ACC112 (cell line): ENCODE measurements at regions not wholly inside any gene's neighbourhood (a gene's known extent, or its start where the extent isn't known, plus 50 kb on each side); places are given as distances from the start of the nearest gene placed in this dataset.
"Not testable (repeated sequence)": the region's sequence is repeated elsewhere in the genome, so short reads cannot be mapped to it uniquely, and the experiment has no call there.

Source experiments
- H2AFZ ChIP-seq: fragments of 200-600 bp; sonication (generic); one replicate; pipeline ENCODE4 v1.6.0; 2017; ENCODE audit warnings: antibody characterized with exemption, low read length; ENCODE audit not compliant: unreplicated experiment
- H3K27ac ChIP-seq: fragments of 200-600 bp; sonication (generic); 2 replicates; pipeline ENCODE4 v1.5.1; 2014; ENCODE audit warnings: low read depth, mild to moderate bottlenecking, antibody characterized with exemption, low read length, moderate library complexity
- H3K27me3 ChIP-seq: fragments of 200-600 bp; sonication (generic); 2 replicates; pipeline ENCODE4 v1.6.1; 2014; ENCODE audit warnings: mild to moderate bottlenecking, antibody characterized with exemption, low read length, moderate library complexity, mixed read lengths; ENCODE audit not compliant: insufficient read depth
- H3K36me3 ChIP-seq: fragments of 200-600 bp; sonication (generic); 2 replicates; pipeline ENCODE4 v1.6.1; 2016; ENCODE audit warnings: mild to moderate bottlenecking, antibody characterized with exemption, low read length, moderate library complexity, mixed read lengths; ENCODE audit not compliant: insufficient read depth
- H3K4me1 ChIP-seq: fragments of 200-600 bp; sonication (generic); one replicate; pipeline ENCODE4 v1.6.1; 2016; ENCODE audit warnings: low read length, mixed read lengths; ENCODE audit not compliant: insufficient read depth, unreplicated experiment, control insufficient read depth
- H3K4me3 ChIP-seq: fragments of 200-600 bp; sonication (generic); 2 replicates; pipeline ENCODE4 v1.5.1; 2014; ENCODE audit warnings: mild to moderate bottlenecking, low read depth, low read length
- H3K79me2 ChIP-seq: fragments of 200-600 bp; sonication (generic); one replicate; pipeline ENCODE4 v1.6.0; 2016; ENCODE audit warnings: low read length; ENCODE audit not compliant: control insufficient read depth, unreplicated experiment, insufficient read depth

DNA sequence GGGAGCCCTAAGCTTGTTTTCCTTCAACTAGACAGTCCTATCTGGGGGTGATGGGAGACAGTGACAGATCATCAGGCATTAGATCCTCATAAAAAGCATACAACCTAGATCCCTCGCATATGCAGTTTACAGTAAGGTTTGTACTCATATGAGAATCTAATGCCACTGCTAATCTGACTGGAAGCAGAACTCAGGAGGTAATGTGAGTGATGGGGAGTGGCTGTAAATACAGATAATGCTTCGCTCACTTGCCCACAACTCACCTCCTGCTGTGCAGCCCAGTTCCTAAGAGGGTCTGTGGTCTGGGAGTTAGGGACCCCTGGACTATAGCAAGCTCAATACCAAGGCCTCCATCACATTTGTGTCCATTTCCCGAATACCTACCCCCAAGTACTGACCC is 260.5 kb downstream of the CDK5RAP2 start:
- no peaks in the 10 kb centered on the region for H3K4me1 ChIP-seq
- H3K4me3 ChIP-seq, result no peak overlapping the region
- H2AFZ ChIP-seq, result no peak overlapping the region
- no peak overlapping the region for H3K27ac ChIP-seq
- no peaks in the 10 kb centered on the region for H3K36me3 ChIP-seq
- H3K79me2 ChIP-seq, result no peaks in the 10 kb centered on the region
- peaks cover 64% of the 10 kb centered on the region for H3K27me3 ChIP-seq

DNA sequence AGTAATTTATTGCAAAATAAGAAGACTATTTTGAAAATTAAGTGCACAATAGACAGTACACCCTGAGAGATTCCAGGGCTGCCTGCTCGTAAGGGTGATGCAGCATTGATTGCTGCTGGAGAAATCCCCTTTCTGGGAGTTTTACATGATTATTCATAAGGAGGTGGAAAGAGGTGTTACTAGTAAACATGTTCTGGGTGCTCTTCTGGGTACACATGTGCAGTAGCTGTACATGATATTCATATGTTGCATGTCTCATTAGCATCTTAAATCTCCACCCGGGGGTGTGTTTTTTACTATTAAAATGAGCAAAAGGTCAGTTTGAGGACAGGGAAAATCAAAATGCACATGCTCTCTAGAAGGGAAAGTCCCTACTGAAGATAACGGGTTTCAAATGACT is 264.8 kb downstream of the CDK5RAP2 start:
- H2AFZ ChIP-seq, result no peak overlapping the region
- no peak overlapping the region for H3K27ac ChIP-seq
- no peaks in the 10 kb centered on the region for H3K79me2 ChIP-seq
- H3K4me3 ChIP-seq, result no peak overlapping the region
- no peaks in the 10 kb centered on the region for H3K36me3 ChIP-seq
- peaks cover 30% of the 10 kb centered on the region for H3K27me3 ChIP-seq
- H3K4me1 ChIP-seq, result no peaks in the 10 kb centered on the region

DNA sequence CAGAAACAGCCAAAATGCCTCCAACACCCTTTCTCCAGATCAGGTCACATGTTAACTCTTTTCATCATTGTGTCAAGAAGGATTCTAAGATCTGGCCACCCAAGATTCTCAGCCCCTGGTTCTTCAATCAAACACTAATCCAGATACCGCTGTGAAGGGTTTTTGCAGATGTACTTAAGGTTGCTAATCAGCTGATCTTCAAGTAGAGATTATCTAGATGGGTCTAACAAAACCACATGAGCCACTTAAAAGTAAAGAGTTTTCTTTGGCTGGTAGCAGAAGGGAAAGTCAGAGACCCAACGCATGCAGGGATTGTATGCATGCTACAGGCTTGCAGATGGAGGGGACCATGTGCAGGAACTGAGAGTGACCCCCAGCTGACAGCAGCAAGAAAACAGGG is 267.9 kb downstream of the CDK5RAP2 start:
- Histone ChIP-seq H3K4me1 (no peaks in the 10 kb centered on the region), H3K27ac (no peak overlapping the region), H2AFZ (no peak overlapping the region), H3K79me2 (no peaks in the 10 kb centered on the region), H3K36me3 (no peaks in the 10 kb centered on the region), H3K4me3 (no peak overlapping the region), H3K27me3 (peaks cover 19% of the 10 kb centered on the region)

DNA sequence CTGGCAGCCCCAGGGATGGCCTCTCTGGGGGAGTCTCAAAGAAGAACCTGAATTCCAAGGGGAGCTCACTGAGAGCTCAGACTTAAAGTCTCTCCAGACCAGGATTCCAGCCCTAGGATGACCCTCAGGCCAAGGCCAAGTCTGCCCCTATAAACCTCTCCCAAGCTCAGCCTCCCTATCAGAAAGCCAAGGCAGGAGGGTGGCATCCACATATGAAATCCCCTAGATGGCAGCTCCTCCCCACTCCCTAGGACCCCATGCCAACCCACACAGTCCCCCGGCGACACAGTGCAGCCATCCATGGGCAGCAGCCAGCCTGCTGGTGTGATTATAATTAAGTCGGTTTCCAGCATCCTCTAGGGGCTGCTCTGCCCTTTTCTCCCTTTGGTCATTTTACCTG is 269.9 kb downstream of the CDK5RAP2 start:
- H3K27me3 ChIP-seq, result peaks cover 10% of the 10 kb centered on the region
- H3K4me1 ChIP-seq, result no peaks in the 10 kb centered on the region
- no peak overlapping the region for H3K27ac ChIP-seq
- no peak overlapping the region for H3K4me3 ChIP-seq
- H3K79me2 ChIP-seq, result no peaks in the 10 kb centered on the region
- H3K36me3 ChIP-seq, result no peaks in the 10 kb centered on the region
- H2AFZ ChIP-seq, result no peak overlapping the region

DNA sequence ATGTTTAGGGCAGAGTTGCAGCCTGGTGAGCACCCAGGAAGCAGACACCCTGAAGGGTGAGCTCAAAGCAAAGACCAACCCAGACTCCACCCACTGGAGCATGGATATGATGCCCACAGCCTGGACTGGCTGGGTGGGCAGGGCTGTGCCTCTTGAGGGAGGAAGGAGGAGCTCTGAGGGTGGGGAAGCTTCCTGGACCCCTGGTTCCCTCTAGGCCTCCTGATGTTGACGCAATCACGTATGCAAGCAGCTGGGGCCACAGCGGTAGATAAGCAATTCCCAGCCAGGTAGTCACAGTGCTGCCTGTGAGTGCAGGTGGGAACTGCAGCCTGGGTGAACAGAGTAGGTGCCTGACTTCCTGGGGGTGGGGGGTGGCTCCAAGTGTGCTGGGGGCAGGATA is 271.5 kb downstream of the CDK5RAP2 start:
- H3K27ac ChIP-seq, result no peak overlapping the region
- H3K79me2 ChIP-seq, result no peaks in the 10 kb centered on the region
- H3K4me1 ChIP-seq, result no peaks in the 10 kb centered on the region
- H2AFZ ChIP-seq, result no peak overlapping the region
- no peaks in the 10 kb centered on the region for H3K36me3 ChIP-seq
- no peak overlapping the region for H3K4me3 ChIP-seq
- H3K27me3 ChIP-seq, result peaks cover 10% of the 10 kb centered on the region; the same call in 1 of the 2 replicates

DNA sequence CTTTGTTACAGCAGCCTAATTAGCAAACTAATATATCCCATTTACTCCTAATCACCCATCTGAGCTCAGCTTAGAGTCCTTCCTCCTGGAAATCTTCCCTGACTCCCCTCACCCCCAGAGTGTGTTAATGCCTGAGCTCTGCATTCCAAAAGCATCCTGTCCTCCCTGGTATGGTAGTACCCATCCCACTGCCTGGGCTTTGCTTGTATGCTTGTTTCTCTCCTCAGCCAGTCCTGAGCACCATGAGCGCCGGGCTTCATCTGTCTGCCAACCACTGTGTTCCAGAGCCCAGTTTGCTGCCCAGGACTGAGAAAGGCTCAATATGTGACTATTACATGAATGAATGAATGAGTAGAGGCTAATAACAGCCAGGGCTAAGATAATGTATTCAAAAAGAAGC is 272.4 kb downstream of the CDK5RAP2 start:
- Histone ChIP-seq H3K27ac (no peak overlapping the region), H3K79me2 (no peaks in the 10 kb centered on the region), H3K27me3 (peaks cover 14% of the 10 kb centered on the region), H3K4me1 (no peaks in the 10 kb centered on the region), H2AFZ (no peak overlapping the region), H3K4me3 (no peak overlapping the region), H3K36me3 (no peaks in the 10 kb centered on the region)

DNA sequence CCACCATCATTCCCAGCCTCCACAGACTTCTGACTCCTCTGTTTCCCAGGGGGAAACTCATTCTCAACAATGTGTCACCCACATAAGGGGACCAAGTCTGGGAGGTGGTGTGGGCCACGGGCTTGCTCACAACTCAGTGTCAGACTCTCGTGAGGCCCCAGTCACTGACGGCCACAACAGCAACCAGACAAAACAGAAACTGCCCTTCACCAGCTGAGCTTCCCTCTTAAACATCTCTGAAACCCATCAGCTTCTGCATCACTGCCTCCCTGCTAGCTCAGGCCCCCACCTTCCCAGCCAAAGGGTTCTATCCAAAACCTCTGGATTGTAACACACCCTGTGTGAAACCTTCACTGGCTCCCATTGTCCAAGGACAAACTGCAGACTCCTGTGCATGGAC is 273.4 kb downstream of the CDK5RAP2 start:
- H3K27me3 ChIP-seq, result peaks cover 14% of the 10 kb centered on the region
- H3K4me3 ChIP-seq, result no peak overlapping the region
- no peaks in the 10 kb centered on the region for H3K36me3 ChIP-seq
- H2AFZ ChIP-seq, result no peak overlapping the region
- no peaks in the 10 kb centered on the region for H3K4me1 ChIP-seq
- no peak overlapping the region for H3K27ac ChIP-seq
- no peaks in the 10 kb centered on the region for H3K79me2 ChIP-seq

DNA sequence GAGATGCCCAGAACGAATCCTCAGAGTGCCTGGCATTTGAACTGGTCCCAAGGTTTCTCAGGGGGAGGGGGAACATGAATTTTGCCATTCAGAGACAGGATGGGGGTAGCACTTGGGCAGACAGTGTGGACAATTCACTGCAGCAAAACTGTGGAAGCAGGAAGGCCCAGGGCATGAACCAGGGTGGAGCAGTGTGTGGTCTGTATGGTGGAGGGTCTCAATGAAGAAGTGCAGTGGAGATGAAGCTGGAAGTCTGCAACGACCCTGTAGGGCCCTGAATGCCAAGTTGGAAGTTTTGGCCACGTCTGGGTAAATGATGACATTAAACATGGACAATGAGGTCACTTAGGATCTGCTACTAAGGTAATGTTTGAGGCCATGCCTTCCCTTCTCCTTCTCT is 273.9 kb downstream of the CDK5RAP2 start:
- Histone ChIP-seq H3K4me1 (no peaks in the 10 kb centered on the region), H2AFZ (no peak overlapping the region), H3K27ac (no peak overlapping the region), H3K4me3 (no peak overlapping the region), H3K79me2 (no peaks in the 10 kb centered on the region), H3K36me3 (no peaks in the 10 kb centered on the region), H3K27me3 (peaks cover 14% of the 10 kb centered on the region)

DNA sequence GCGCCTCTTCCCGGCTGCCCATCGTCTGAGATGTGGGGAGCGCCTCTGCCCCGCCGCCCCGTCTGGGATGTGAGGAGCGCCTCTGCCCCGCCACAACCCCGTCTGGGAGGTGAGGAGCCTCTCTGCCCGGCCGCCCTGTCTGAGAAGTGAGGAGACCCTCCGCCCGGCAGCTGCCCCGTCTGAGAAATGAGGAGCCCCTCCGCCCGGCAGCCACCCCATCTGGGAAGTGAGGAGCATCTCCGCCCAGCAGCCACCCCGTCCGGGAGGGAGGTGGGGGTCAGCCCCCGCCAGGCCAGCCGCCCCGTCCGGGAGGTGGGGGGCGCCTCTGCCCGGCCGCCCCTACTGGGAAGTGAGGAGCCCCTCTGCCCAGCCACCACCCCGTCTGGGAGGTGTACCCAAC is 275.1 kb downstream of the CDK5RAP2 start:
- not testable (repeated sequence) for H2AFZ ChIP-seq, H3K36me3 ChIP-seq, H3K4me1 ChIP-seq, H3K79me2 ChIP-seq, H3K4me3 ChIP-seq, H3K27ac ChIP-seq
- H3K27me3 ChIP-seq, result peaks cover 21% of the 10 kb centered on the region

DNA sequence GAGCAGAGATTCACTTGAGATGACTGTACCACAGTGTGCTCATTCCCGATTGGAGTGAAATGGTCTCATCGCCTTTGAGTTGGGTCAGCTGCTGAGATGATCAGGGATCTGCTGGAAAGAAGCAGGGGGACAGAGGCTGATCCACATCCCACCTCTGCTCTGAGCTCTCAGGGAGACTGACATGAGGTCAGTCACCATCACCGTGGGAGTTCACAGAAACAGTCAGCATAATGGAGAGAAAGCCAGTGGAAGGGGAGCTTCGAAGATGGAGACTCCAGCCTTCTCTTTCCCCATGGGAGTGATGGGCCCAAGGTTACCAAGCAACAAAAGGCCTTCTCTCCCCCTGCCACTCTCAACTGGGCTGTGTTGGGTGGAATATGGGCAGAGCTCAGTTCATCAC is 276.4 kb downstream of the CDK5RAP2 start:
- H3K4me1 ChIP-seq, result no peaks in the 10 kb centered on the region
- no peaks in the 10 kb centered on the region for H3K36me3 ChIP-seq
- H3K27me3 ChIP-seq, result peaks cover 28% of the 10 kb centered on the region
- H3K79me2 ChIP-seq, result no peaks in the 10 kb centered on the region
- no peak overlapping the region for H3K27ac ChIP-seq
- H3K4me3 ChIP-seq, result no peak overlapping the region
- H2AFZ ChIP-seq, result no peak overlapping the region

DNA sequence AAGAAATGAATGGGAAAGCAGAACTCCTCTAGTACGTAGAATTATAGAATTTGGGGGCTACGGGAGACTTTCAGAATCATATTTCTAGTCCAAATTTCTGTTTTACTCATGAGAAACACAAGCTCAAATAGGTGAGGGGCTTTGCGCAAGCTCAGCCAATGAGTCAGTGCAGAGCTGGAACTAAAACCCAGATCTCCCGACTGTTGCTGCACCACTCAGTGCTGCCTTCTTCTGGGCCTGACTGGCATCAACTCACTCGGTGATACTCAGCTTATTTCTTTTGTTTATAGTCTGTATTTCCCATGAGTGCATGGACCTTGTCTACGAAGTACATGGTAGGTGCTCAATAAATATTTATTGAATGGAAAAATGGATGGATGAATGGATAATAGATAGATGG is 280.2 kb downstream of the CDK5RAP2 start:
- H2AFZ ChIP-seq, result no peak overlapping the region
- no peaks in the 10 kb centered on the region for H3K79me2 ChIP-seq
- H3K27ac ChIP-seq, result no peak overlapping the region
- no peak overlapping the region for H3K4me3 ChIP-seq
- H3K27me3 ChIP-seq, result peaks cover 41% of the 10 kb centered on the region
- H3K36me3 ChIP-seq, result no peaks in the 10 kb centered on the region
- no peaks in the 10 kb centered on the region for H3K4me1 ChIP-seq

DNA sequence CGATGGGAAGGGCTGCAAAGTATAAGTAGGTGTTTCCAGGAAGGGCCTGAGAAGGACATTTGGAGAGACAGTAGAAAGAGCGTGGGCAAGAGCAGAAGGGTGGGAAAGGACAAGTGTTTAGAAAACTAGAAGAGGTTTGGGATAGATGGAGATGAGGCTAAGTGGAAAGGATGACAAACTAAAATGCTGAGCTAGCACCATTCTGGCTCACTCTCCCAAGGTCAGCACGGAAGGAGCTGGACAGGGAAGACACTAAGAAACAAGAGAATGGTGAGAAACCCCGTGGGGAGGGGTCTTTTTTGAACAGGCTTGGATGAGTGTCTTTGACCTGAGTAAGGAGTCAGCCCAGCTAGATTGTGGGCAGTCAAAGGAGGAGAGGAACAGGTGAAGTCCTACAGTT is 286.0 kb downstream of the CDK5RAP2 start:
- Histone ChIP-seq H3K4me1 (no peaks in the 10 kb centered on the region), H3K36me3 (no peaks in the 10 kb centered on the region), H2AFZ (no peak overlapping the region), H3K4me3 (no peak overlapping the region), H3K27ac (no peak overlapping the region), H3K79me2 (no peaks in the 10 kb centered on the region), H3K27me3 (peaks cover 31% of the 10 kb centered on the region)
